Ascending aorta (tissue), 2 donors: ENCODE measurements at regions not wholly inside any gene's neighbourhood (a gene's known extent, or its start where the extent isn't known, plus 50 kb on each side); places are given as distances from the start of the nearest gene placed in this dataset.
"Not testable (repeated sequence)": the region's sequence is repeated elsewhere in the genome, so short reads cannot be mapped to it uniquely, and the experiment has no call there.

Experiments used
- DNase-seq, 2 donors: peaks; one replicate each; pipeline ENCODE4 v3.0.0-alpha.2; 2019; ENCODE audit warnings: low spot score in 2 of 2
- H3K27ac ChIP-seq, 2 donors: fragments of 200-600 bp; sonication (generic); one replicate each; pipeline ENCODE4 v1.5.1; 2016 to 2017; ENCODE audit warnings: mild to moderate bottlenecking in 1 of 2
- H3K27me3 ChIP-seq: fragments of 200-600 bp; sonication (generic); one replicate; pipeline ENCODE4 v1.5.1; 2017
- H3K36me3 ChIP-seq, 2 donors: fragments of 200-600 bp; sonication (generic); one replicate each; pipeline ENCODE4 v1.5.1; 2016
- H3K4me1 ChIP-seq, 2 donors: fragments of 200-600 bp; sonication (generic); one replicate each; pipeline ENCODE4 v1.5.1; 2016 to 2017; ENCODE audit warnings: mild to moderate bottlenecking in 1 of 2
- H3K4me3 ChIP-seq, 2 donors: fragments of 200-600 bp; sonication (generic); one replicate each; pipeline ENCODE4 v1.5.1; 2016 to 2017; ENCODE audit warnings: mild to moderate bottlenecking in 1 of 2
- H3K9me3 ChIP-seq, 2 donors: fragments of 200-600 bp; sonication (generic); one replicate each; pipeline ENCODE4 v1.5.1; 2016
- CTCF ChIP-seq, 3 experiments: fragments of 200-600 bp in 2 of 3; fragments of 450-650 bp in 1 of 3; sonication (generic) in 2 of 3; IDR thresholded peaks; one replicate each; pipeline ENCODE4 v1.5.1; 2016 to 2019; ENCODE audit warnings: antibody characterized with exemption in 3 of 3, mild to moderate bottlenecking in 1 of 3, moderate library complexity in 1 of 3
- intact Hi-C: fragments of 100-400 bp; cut with DNase I; formaldehyde crosslinking; loops from one replicate; pipeline ENCODE4 v1.15.1; 2023

DNA sequence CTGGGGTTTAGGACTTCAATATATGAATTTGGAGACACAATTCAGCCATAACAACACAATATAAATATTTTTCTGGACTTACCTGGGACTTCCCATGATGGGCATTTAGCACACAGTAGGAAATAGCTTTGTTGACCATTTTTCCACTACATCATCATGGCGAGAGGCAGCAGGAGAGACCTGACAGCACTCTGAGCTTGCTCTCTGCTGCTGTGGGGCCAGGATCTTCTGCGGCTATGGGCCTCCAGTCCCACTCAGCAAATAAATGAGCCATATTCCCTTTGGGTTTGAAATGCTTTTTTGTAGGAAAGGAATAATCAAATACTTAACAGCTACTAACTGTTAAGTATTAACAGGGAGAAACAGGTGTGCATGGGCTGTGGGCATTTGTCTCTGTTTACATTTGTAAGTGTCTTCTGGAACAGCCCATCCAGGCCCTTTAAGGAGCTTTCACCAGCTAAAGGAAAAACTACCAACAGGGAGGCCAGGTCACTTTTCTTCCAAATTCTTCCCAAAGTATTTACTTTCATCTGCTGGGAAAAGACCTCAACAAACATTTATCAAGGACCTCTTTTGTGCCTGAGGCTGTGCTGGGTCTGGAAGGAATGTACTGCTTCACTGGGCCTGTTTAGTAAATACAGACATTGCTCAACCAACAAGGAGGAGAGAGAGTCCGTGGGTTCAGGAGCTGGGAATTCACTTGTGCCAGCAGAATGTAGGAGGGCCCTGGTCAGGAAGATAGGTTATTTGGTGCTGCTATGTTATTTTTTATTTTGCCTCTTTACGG, 133.2 kb downstream of the LRIG2 start:
- DNase-seq = no peak
- intact Hi-C loops = no loop called here
- H3K27ac ChIP-seq = no peak overlapping the region
- H3K4me3 ChIP-seq = no peak overlapping the region
- H3K36me3 ChIP-seq = no peaks in the 10 kb centered on the region
- no peaks in the 10 kb centered on the region for H3K4me1 ChIP-seq
- TF ChIP-seq CTCF (IDR thresholded peaks at IDR 0.05) = no peak
- no peaks in the 10 kb centered on the region for H3K9me3 ChIP-seq
- H3K27me3 ChIP-seq = no peaks in the 10 kb centered on the region

GRCh38 chr1:113207019-113207418, 134.0 kb downstream of the LRIG2 start:
- Histone ChIP-seq H3K27ac (no peak overlapping the region), H3K36me3 (no peaks in the 10 kb centered on the region), H3K27me3 (no peaks in the 10 kb centered on the region), H3K4me1 (no peaks in the 10 kb centered on the region), H3K4me3 (no peak overlapping the region), H3K9me3 (no peaks in the 10 kb centered on the region)
- intact Hi-C loops = no loop called here
- no peak for DNase-seq
- TF ChIP-seq CTCF (IDR thresholded peaks at IDR 0.05) = no peak

DNA sequence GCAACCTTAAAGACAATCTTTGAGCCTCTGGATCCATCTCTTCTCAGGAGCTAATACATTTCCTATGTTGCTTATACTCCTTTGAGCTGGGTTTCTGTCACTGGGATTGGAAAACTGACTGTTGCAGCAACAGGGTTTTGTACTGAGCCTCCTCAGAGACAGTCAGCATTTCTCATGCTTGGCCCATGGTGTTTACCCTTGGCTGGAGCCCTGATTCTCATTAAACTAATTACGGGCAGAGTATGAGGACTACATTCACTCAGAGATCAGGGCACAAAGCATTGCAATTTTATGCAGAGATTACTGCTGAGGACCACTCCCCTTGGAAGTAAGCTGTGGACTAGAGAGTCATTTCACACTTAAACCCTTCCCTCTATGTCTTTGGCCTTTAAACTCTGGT, 134.5 kb downstream of the LRIG2 start:
- no peak for DNase-seq
- Histone ChIP-seq H3K27ac (no peak overlapping the region), H3K27me3 (no peaks in the 10 kb centered on the region), H3K4me3 (no peak overlapping the region), H3K9me3 (no peaks in the 10 kb centered on the region), H3K4me1 (no peaks in the 10 kb centered on the region), H3K36me3 (no peaks in the 10 kb centered on the region)
- intact Hi-C loops = no loop called here
- no peak for TF ChIP-seq CTCF (IDR thresholded peaks at IDR 0.05)

GRCh38 chr1:113208425-113208824, 135.4 kb downstream of the LRIG2 start:
- intact Hi-C loops, H3K27me3 ChIP-seq, H3K4me1 ChIP-seq, H3K4me3 ChIP-seq, DNase-seq, H3K9me3 ChIP-seq, H3K27ac ChIP-seq, H3K36me3 ChIP-seq: not testable (repeated sequence)

- Histone ChIP-seq H3K9me3 (no peaks in the 10 kb centered on the region), H3K36me3 (no peaks in the 10 kb centered on the region), H3K4me1 (no peaks in the 10 kb centered on the region), H3K4me3 (no peak overlapping the region), H3K27me3 (no peaks in the 10 kb centered on the region), H3K27ac (no peak overlapping the region)
- intact Hi-C loops = no loop called here
- no peak for DNase-seq
- TF ChIP-seq CTCF (IDR thresholded peaks at IDR 0.05) = no peak
Measured at GRCh38 chr1:113210248-113210647, 137.2 kb downstream of the LRIG2 start.

- no peaks in the 10 kb centered on the region for H3K27me3 ChIP-seq
- no peaks in the 10 kb centered on the region for H3K4me1 ChIP-seq
- no peaks in the 10 kb centered on the region for H3K9me3 ChIP-seq
- no peak for DNase-seq
- H3K27ac ChIP-seq = no peak overlapping the region
- H3K36me3 ChIP-seq = no peaks in the 10 kb centered on the region
- no peak overlapping the region for H3K4me3 ChIP-seq
- intact Hi-C loops = no loop called here
- no peak for TF ChIP-seq CTCF (IDR thresholded peaks at IDR 0.05)
Measured at GRCh38 chr1:113211467-113211866, 138.5 kb downstream of the LRIG2 start.
